T-cell (primary cell): ENCODE measurements at regions not wholly inside any gene's neighbourhood (a gene's known extent, or its start where the extent isn't known, plus 50 kb on each side); places are given as distances from the start of the nearest gene placed in this dataset.

ENCODE experiments used
- ATAC-seq, 4 experiments: fragments of 200-7000 bp in 3 of 4; fragments of 150-1000 bp in 1 of 4; cut with Tn5 transposase; replicated peaks in 1 of 4; 1 replicate in 3 of 4; 2 replicates in 1 of 4; pipeline ENCODE4 v1.10.0; 2021; ENCODE audit warnings: moderate library complexity in 3 of 4, mild to moderate bottlenecking in 2 of 4, moderate number of reproducible peaks in 1 of 4
- CTCF ChIA-PET, 2 donors: fragments of 300-600 bp; sonication (Branson Sonifier 250); formaldehyde crosslinking; loops; one replicate each; lab custom pipeline; 2022; ENCODE audit warnings: antibody characterized with exemption in 2 of 2; lab: Charles Lee
- POLR2A ChIA-PET, 2 donors: fragments of 300-600 bp; sonication (Branson Sonifier 250); formaldehyde crosslinking; loops; one replicate each; lab custom pipeline; 2022; ENCODE audit warnings: antibody characterized with exemption in 2 of 2; lab: Charles Lee
- DNase-seq, 35 experiments: peaks; one replicate each; pipeline versions ENCODE4 v3.0.0 to v3.0.0-alpha.2; 2013 to 2023
- H3K27ac ChIP-seq: one replicate; pipeline ENCODE4 v1.5.1; 2013; ENCODE audit warnings: low read length
- H3K27me3 ChIP-seq, 2 experiments: replicated peaks in 1 of 2; 1 replicate in 1 of 2; 2 replicates in 1 of 2; pipeline versions ENCODE4 v1.6.1 to v1.7.0; 2013; ENCODE audit warnings: low read length in 1 of 2, mixed read lengths in 1 of 2; ENCODE audit not compliant: control insufficient read depth in 2 of 2, insufficient read depth in 2 of 2; ENCODE audit errors: extremely low read depth in 1 of 2
- H3K36me3 ChIP-seq, 2 donors: 1 replicate in 1 of 2; 2 replicates in 1 of 2; pipeline versions ENCODE4 v1.6.1 to v1.7.0; 2013; ENCODE audit warnings: low read length in 1 of 2; ENCODE audit not compliant: control insufficient read depth in 2 of 2, insufficient read depth in 1 of 2; ENCODE audit errors: extremely low read depth in 1 of 2
- H3K4me1 ChIP-seq, 2 experiments: 1 replicate in 1 of 2; 2 replicates in 1 of 2; pipeline versions ENCODE4 v1.6.1 to v1.7.0; 2013; ENCODE audit warnings: low read length in 2 of 2, mixed read lengths in 1 of 2; ENCODE audit not compliant: insufficient read depth in 2 of 2, control insufficient read depth in 1 of 2; ENCODE audit errors: extremely low read depth in 1 of 2
- H3K4me3 ChIP-seq, 2 donors: 1 replicate in 1 of 2; 2 replicates in 1 of 2; pipeline versions ENCODE4 v1.5.1 to v1.7.0; 2013; ENCODE audit warnings: mild to moderate bottlenecking in 2 of 2, low read length in 1 of 2, moderate library complexity in 1 of 2; ENCODE audit not compliant: control insufficient read depth in 1 of 2; ENCODE audit errors: extremely low read depth in 1 of 2
- H3K9me3 ChIP-seq: 2 replicates; pipeline ENCODE4 v1.7.0; 2013
- H3K27ac Mint-ChIP-seq, 2 donors: one replicate each; pipeline ENCODE4 v1.8.0; 2020 to 2021; ENCODE audit warnings: mild to moderate bottlenecking in 2 of 2, mixed read lengths in 2 of 2
- H3K27me3 Mint-ChIP-seq, 2 donors: one replicate each; pipeline ENCODE4 v1.8.0; 2021 to 2022; ENCODE audit warnings: mixed read lengths in 2 of 2
- H3K36me3 Mint-ChIP-seq: one replicate; pipeline ENCODE4 v1.8.0; 2021; ENCODE audit warnings: mixed read lengths
- H3K4me1 Mint-ChIP-seq, 3 donors: one replicate each; pipeline ENCODE4 v1.8.0; 2020 to 2022; ENCODE audit warnings: mixed read lengths in 3 of 3, mild to moderate bottlenecking in 1 of 3
- H3K4me3 Mint-ChIP-seq, 3 donors: one replicate each; pipeline ENCODE4 v1.8.0; 2020 to 2022; ENCODE audit warnings: mild to moderate bottlenecking in 3 of 3, mixed read lengths in 3 of 3, moderate library complexity in 3 of 3
- H3K9me3 Mint-ChIP-seq, 3 donors: one replicate each; pipeline ENCODE4 v1.8.0; 2020 to 2022; ENCODE audit warnings: mixed read lengths in 3 of 3
- WGBS: methylation state at CpG from one replicate; pipeline ENCODE4 v1.1.5; 2013; ENCODE audit warnings: missing lambda C conversion rate; ENCODE audit not compliant: insufficient coverage; 5-methylcytosine and 5-hydroxymethylcytosine counted together

- Histone ChIP-seq H3K4me3 (no peak overlapping the region), H3K27ac (no peak overlapping the region), H3K27me3 (no peaks in the 10 kb centered on the region), H3K4me1 (no peaks in the 10 kb centered on the region), H3K9me3 (no peaks in the 10 kb centered on the region), H3K36me3 (no peaks in the 10 kb centered on the region)
- DNase-seq (no peak), ATAC-seq (no peak)
- Mint-ChIP-seq H3K4me3 (no peak overlapping the region), H3K27me3 (peaks cover 1 to 32% of the 10 kb centered on the region in 2 donors), H3K9me3 (no peaks in the 10 kb centered on the region), H3K4me1 (no peaks in the 10 kb centered on the region), H3K36me3 (no peaks in the 10 kb centered on the region), H3K27ac (no peak overlapping the region)
- WGBS: no CpG with 5 or more reads among the region's 1 CpG
- POLR2A ChIA-PET: no interaction called here
- CTCF ChIA-PET: interaction anchor here in 1 of 2 donors (0.7 kb wide), 1 partner anchor 1436 kb away, joined by 3 read pairs; no protein-coding TSS in a partner anchor
These were observed 62.4 kb upstream of the MMADHC start for GRCh38 chr2:149650006-149650405.

- DNase-seq: no peak
- no CpG with 5 or more reads among the region's 3 CpGs for WGBS
- peaks cover 10 to 31% of the 10 kb centered on the region in 2 donors for H3K27me3 Mint-ChIP-seq
- Histone ChIP-seq H3K4me3 (no peak overlapping the region), H3K4me1 (no peaks in the 10 kb centered on the region), H3K27ac (no peak overlapping the region), H3K9me3 (no peaks in the 10 kb centered on the region), H3K36me3 (no peaks in the 10 kb centered on the region), H3K27me3 (no peaks in the 10 kb centered on the region)
- ChIA-PET CTCF (no interaction called here), POLR2A (no interaction called here)
- H3K4me3 Mint-ChIP-seq: no peak overlapping the region
- H3K4me1 Mint-ChIP-seq: no peaks in the 10 kb centered on the region
- H3K36me3 Mint-ChIP-seq: no peaks in the 10 kb centered on the region
- no peak for ATAC-seq
- H3K9me3 Mint-ChIP-seq: peaks cover 0 to 4% (median 4%) of the 10 kb centered on the region in 3 donors
- H3K27ac Mint-ChIP-seq: no peak overlapping the region
These were observed 60.9 kb upstream of the MMADHC start for GRCh38 chr2:149648282-149649030.

- H3K9me3 ChIP-seq: no peaks in the 10 kb centered on the region
- H3K4me3 ChIP-seq: no peak overlapping the region
- no peak overlapping the region for H3K27ac Mint-ChIP-seq
- H3K27ac ChIP-seq: no peak overlapping the region
- no peaks in the 10 kb centered on the region for H3K4me1 Mint-ChIP-seq
- ChIA-PET POLR2A (no interaction called here), CTCF (no interaction called here)
- peaks cover 26 to 34% of the 10 kb centered on the region in 2 donors for H3K27me3 Mint-ChIP-seq
- no peaks in the 10 kb centered on the region for H3K36me3 ChIP-seq
- H3K36me3 Mint-ChIP-seq: no peaks in the 10 kb centered on the region
- DNase-seq: no peak
- H3K27me3 ChIP-seq: no peaks in the 10 kb centered on the region
- no peaks in the 10 kb centered on the region for H3K4me1 ChIP-seq
- H3K9me3 Mint-ChIP-seq: peaks cover 0 to 7% (median 4%) of the 10 kb centered on the region in 3 donors
- H3K4me3 Mint-ChIP-seq: no peak overlapping the region
- no peak for ATAC-seq
These were observed 57.8 kb upstream of the MMADHC start for GRCh38 chr2:149645391-149645790.
